ENCODE measurements at regions not wholly inside any gene's neighbourhood (a gene's known extent, or its start where the extent isn't known, plus 50 kb on each side); places are given as distances from the start of the nearest gene placed in this dataset.
"Not testable (repeated sequence)": the region's sequence is repeated elsewhere in the genome, so short reads cannot be mapped to it uniquely, and the experiment has no call there.

DNA sequence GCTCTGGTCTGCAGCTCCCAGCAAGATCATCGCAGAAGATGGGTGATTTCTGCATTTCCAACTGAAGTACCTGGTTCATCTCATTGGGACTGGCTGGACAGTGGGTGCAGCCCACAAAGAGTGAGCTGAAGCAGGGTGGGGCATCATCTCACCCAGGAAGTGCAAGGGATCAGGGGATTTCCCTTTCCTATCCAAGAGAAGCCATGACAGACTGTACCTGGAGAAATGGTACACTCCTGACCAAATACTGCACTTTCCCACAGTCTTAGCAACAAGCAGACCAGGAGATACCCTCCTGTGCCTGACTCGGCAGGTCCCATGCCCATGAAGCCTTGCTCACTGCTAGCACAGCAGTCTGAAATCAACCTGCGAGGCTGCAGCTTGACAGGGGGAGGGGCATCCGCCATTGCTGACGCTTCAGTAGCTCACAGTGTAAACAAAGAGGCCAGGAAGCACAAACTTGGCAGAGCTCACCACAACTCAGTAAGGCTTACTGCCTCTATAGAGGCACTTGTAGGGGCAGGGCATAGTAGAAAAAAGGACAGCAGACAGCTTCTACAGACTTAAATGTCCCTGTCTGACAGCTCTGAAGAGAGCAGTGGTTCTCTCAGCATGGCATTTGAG is 60.5 kb downstream of the AREG start:
- DNase-seq = not testable (repeated sequence)

DNA sequence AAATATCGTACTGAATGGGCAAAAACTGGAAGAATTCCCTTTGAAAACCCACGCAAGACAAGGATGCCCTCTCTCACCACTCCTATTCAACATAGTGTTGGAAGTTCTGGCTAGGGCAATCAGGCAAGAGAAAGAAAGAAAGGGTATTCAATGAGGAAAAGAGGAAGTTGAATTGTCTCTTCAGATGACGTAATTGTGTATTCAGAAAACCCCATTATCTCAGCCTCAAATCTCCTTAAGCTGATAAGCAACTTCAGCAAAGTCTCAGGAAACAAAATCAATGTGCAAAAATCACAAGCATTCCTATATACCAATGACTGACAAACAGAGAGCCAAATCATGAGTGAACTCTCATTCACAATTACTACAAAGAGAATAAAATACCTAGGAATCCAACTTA is 64.4 kb downstream of the AREG start:
- not testable (repeated sequence) for DNase-seq

DNA sequence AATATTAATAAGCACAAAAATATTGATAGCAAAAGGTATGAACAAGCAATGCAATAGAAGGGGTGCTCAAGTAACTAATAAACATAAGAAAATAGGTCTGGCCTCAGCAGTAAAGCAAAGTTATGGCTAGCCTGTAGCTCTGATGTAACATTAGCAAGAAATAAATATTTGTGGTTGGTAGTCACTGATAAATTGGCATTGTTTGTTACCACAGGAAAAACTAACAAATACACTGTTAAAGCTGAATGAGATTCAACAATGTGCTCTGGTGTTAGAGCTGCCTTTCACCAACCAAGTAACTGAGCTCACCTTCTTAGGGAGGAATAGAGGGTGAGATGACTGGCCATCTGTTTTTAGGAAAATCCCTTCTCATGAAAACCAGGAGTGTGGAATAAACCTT is 71.4 kb downstream of the AREG start:
- no peak for DNase-seq

DNA sequence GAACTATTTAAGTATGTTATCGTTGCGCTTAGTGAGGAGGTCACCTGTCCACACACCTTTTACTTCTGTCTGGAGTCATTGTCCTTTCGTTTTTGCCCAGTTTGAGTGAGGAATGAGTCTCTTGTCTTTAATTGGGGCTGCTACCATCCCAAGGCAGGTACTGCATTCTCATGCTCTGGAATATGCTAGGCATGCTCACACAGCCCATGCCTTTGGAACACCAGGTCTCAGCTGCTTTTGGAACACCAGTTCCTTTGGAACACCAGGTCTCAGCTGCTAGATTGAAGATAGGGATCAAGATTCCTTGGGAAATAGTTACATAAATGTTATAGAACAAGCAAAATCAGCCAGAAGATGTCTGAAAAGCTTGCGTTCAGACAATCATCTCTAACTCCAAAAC is 73.1 kb downstream of the AREG start:
- DNase-seq = no peak

DNA sequence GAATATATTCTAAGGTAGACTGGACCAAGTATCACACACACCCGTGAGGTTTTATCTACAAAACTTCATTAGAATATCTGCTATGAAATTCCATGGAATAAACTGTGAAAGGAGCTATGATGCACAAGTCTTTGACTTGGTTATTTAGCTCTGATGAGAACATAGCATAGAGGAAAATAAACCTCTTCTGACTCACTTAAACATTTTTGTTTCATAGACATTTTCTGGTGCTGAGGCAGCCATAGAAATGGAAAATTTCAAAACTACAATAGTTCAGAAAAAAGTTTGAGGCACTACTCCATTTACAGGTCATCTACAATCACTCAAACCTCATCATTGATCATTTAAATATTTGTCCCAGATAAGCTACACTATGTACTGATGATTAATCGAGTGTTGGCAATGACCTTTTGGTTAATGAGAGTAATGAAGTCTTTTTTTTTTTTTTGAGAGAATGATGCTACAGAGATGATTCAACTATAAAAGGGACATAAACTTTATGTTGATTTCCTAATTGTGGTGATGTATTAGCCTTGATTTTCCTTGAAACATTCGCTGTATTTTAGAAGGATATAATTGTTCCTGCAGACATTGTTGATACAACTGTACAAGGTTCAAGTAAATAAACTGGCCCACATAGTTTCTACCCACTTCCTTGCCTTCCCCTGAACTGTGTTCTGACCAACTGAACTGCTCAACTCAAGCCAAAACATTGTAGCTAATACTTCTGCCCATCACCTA is 77.5 kb downstream of the AREG start:
- no peak for DNase-seq

DNA sequence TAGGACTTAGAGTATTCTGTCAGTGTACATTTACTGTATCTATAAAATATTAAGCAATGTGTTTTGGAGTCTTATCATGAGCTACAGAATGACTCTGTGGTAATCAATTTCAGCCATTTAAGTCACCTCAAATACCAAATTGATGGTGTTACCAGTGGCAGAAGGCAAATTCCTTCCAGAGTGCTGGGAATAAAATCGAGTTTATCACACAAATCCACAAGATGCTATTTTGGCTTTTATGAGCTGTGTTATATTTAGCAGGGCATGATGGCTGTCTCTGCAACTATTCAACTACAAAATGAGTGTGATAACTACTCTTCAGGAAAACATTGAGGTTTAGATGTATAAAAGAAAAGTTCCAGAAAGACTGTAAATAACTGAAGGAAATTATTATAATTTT is 78.2 kb downstream of the AREG start:
- DNase-seq = no peak

DNA sequence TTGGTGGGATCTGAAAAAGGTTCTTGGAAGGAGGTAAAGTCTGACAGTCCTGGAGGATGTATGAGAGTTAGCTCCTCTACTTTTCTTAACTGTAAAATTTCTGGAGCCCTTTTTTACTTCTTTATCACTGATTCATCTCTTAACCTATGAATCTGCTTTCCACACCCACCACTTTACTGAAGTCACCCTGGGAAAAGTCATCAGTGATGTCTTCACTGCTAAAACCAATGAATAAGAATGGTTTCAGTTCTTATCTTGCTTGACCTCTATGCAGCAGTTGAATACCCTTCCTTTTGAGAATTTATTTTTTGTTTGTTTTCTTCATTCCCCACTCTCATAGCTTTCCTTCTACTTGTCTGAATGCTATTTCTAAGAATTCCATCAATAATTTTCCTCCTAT is 80.0 kb downstream of the AREG start:
- no peak for DNase-seq

DNA sequence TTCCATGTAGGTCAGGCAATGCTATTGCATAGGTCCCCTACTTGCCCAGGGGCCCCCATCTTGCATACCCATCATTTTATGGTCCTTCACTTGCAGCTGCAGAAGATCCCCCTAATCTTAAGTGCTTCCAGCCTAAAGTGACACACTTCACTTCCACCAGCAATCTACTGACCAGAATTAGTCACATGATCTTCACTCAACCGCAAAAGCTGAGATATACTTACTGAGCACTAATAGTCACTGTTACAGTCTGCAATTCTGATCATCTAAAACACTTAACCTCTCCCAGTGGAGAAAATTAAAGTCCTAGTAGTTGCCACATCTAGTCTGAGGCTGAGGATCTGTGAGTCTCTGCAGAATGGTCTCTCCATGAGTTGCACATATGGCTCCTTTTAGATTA is 82.1 kb downstream of the AREG start:
- no peak for DNase-seq

DNA sequence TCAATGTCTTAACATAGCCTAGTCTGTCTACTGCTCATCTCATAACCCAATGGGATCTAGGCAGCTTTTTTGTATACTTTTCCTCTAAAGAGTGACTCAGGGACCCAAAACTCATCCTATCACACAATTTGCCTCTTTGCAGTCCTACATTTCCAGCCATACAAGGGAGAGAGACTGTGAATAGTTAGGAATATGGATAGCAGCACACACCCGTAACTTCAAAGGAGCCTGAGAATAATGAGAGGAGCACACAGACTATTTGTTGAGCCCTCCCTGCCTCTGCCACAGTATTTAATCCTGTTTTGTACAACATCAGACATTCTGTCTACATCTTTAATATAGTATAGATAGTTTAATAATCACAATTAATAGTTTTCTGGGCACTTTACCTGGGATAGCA is 83.2 kb downstream of the AREG start:
- no peak for DNase-seq

DNA sequence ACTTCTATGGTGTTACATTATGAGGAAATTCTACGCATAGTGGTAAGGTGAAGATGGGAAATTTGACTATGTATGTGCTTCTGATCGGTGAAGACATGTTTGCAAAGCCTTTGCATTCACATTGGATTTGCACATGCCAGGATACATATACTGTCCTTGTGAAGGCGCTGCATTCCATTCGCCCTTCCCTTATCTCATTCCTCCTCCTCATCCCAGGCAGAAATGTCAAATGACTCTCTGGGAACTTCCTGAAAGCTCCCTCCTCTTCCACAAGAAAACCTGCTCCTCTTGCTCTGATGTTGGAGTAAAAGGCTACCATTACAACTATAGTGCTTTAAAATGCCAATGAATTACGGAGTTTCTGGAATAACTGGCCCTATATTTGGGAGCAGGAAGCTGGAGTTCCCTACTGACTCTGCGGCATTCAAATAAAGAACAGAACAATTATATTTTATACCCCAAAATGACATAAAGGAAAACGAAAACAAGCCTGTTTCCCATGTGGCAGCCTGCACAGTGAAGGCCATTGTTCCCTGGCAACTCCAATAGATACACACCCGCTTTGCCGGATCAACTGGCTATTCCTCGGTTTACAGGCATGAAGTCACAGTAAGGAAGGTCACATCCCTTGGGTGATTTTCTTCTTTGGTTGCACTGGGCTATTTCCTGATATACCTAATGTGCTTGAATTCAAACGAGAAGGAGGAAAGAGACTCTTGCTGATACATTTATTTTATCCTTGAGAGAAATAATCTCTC is 84.5 kb downstream of the AREG start:
- no peak for DNase-seq

DNA sequence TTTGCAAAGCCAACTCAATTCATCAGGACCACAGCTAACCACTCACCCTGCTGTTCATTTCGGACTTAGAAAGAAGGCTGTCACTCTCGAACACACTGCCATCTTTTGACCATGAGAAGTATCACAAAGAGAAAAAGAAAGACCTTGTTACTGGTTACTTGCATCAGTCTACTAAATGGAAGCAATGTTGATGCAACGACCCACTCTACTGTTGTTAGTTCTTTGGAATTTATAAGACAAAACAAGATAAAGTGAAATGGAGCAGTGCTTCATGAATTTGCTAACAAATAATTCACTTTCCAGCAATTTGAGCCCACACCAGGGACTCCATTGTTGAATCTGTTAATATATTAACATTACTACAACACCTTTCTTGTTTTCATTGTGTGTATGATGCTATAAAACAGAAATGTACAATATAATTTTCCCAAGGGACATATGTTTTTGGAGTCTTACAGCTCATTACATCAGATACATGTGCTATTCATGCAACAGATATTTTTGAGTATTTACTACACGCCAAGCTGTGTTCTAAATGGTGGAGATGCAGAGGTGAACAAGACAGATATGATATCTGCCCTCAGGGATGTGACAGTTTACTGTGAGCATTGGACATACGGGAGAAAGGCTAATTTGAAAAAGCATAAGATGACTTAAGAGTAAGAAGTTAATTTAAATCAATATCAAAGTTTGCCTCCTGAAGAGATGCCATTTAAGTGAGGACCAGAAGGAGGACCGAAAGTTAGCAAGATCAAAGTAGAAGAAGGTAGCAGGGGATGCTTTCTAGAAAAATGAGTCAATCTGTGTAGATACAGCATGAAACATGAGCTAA is 87.2 kb downstream of the AREG start:
- DNase-seq = peak; percentile 13 to 37

DNA sequence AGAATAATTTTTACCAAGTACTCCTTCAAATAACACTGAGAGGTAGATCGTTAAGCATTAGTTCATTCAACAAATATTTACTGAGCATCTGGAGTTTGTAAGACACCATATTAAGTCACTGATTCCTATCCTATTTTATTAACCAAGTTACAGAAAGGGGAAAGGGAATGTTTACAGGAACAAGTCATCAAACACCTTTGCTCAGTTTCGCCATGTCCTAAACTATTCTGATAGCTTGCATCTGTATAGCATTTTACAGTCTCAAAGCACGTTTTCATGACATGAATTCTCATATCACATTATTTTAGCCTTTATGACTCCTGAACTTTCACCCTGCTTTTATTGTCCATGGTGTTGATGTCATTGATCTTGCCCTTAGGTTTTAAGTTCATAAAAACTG is 89.2 kb downstream of the AREG start:
- no peak for DNase-seq

DNA sequence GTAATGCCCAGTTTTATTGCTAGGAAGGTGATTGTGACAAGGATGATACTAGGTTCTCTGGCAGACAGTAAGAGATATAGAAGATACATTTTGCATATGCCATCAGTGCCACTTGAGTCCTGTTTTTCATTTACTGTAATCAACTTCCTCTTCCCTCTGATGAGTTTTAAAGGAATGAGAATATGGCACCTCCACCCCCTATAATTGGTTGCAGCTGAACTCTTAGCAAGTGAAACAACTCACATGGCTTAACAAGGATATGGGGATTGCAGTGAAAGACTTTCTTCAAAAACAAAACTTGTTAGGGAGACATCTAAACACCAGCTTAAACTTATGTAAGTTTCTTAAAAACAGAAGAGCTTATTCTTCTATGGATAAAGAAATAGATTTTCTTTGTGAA is 90.0 kb downstream of the AREG start:
- DNase-seq = no peak

DNA sequence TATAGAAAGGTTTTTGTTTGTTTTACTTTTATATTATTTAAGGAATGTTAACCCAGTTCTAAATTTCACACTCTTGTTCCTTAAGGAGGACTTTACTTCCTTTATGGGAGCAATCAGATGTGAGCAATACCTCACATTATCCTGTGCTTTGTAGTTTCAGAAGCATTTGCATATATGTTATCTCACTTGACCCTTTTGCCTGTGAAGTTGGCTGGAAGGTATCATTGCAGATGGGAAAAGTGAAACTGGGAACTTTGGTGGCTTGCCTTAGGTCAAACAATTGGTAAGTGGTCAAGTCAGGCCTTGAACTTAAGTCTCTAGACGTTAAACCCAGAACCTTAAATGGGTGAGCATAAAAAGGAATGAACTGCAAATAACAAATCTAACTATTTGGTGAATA is 90.6 kb downstream of the AREG start:
- no peak for DNase-seq

DNA sequence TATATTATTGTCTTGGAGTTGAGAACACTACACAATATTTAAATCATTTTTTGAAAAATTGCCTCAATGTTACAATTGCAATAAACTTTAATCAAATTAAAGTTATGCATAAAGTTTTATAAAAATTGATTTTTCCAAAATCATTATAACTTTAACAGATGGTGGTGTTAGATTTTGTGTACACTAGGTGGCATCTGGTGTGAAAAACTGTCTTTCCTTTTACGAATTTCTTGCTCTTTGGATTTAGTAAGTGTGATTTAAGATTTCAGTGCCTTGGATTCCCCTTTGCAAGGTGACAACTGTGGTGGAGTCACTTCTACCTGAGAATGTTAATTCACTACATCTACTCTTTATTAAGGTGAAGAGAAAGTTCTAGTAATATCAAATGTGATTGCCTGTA is 91.6 kb downstream of the AREG start:
- no peak for DNase-seq

DNA sequence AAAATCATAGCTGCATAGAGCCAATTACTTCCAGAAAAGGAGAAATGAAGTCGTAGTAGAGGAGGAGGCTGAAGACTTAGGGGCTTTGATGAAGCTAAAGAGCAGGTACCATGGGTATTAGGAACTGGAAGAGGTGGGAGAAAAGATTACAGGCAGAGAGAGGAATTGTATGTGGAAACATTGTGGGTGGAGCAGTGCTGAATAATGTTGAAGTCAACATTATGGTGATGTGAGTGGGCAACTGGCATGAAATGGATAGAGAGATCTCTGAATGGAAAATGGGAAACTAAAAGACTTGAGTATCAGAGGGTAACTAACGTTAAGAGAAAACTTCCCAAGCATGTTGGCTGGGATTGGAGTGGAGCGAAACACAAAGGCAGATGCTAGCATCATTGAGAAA is 92.5 kb downstream of the AREG start:
- DNase-seq = no peak

DNA sequence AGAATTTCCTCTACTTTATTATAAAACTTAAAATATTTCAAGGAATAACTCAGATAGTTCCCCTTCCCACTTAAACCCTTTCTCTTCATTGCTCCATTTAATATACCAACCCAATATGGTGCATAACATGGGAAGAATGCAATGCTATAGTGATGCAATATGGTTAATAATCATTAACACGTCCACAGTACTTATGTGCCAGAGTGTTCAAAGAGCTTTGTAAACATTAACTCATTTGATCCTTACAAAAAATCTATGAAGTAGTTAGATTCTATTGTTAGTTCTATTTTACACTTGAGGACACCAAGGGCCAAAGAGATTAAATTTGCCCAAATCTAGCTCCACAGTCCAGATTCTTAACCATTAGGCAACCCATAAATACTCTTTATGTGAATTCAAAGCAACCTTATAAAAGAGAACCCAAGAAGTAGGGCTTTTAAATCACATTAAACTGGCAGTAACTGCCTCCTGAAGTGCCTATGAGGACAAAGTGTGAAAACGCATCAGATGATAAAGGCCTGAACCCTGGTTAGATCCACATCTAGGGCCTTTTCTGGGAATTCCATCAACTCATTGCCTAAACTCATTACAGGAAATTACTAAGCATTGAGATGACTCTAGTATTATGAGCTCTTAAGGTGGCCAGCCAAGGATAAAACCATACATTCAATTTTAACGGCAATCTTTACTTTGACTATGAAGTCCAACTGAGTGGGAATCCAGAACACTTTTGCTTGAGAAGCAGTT is 94.3 kb downstream of the AREG start:
- no peak for DNase-seq

DNA sequence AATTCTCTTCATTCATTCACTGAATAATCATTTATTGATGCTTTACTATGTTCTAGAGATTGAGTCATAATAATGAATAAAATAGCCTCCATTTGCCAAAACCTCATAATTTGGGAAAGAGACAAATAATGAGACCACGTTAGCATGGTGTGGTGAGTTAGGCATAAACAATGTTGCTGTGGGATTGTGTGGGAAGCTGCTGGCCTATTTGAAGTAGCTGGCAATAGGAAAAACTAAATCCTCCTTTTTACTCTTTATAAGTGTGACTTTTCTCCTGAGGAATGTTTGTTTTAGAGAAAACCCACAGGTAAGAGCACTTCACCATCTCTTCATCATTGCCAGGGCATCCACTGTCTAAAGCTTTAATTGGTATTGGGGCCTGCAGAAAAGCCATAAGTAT is 95.3 kb downstream of the AREG start:
- no peak for DNase-seq

DNA sequence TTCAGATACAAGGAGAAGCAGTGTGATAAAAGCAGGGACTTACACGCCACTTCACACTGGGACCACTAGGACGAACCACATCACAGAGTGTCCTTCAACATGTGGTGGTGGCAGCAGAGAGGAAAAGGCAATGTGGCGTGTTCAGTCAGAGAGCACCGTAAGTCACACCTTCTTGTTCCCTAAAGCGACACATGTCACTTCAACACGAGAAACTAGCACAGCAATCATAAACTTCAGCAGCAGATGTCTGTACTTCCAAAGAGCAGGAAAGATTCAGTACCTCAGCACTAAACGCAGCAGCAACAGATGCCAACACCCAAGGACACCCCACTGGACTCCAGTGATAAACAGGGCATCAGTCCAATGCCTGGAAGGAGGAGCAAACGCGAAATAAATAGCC is 96.7 kb downstream of the AREG start:
- no peak for DNase-seq

DNA sequence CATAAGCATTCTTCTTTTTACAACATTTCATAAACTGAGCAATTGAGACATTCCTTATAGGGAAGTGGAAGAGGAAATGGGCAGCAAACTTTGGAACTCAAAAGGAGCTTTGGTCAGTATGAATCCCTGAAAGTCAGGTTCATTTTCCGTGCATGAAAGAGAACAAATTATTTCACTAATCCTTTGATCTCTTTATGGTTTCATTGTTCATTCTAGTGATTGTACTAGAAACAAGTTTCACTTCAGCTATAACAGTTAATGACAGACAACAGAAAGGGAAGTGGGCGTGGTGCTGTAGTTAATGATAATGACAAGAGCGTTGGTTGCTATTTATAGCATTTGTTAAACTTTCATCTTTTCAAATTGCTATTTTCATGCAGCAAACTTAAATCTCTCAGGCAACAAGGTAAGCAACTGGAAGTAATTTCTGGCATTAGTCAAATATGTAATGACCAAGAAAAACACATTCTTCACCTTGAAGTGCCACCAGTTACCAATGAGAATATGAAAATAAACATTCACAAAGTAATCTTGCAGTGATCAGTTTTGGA is 98.4 kb downstream of the AREG start:
- peak; percentile 13 to 20 for DNase-seq

DNA sequence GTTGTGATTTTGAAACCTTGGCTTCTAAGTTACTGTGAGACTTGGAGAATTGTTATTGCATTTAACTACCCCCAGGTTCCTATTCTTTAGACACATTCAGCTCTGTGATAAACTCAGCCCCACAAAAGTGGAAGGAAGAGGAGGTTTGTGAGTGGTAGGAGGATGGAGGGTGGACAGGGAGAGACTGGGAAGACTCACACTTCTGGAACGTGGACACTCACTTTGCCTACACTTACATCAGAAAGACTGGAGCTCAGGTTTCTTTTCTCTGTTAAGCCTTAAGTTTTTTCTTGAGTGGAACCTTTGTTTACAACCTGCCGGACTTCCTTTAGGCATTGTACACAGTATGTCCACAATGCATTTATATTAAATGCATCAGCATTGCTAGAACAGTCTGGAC is 99.0 kb downstream of the AREG start:
- no peak for DNase-seq

DNA sequence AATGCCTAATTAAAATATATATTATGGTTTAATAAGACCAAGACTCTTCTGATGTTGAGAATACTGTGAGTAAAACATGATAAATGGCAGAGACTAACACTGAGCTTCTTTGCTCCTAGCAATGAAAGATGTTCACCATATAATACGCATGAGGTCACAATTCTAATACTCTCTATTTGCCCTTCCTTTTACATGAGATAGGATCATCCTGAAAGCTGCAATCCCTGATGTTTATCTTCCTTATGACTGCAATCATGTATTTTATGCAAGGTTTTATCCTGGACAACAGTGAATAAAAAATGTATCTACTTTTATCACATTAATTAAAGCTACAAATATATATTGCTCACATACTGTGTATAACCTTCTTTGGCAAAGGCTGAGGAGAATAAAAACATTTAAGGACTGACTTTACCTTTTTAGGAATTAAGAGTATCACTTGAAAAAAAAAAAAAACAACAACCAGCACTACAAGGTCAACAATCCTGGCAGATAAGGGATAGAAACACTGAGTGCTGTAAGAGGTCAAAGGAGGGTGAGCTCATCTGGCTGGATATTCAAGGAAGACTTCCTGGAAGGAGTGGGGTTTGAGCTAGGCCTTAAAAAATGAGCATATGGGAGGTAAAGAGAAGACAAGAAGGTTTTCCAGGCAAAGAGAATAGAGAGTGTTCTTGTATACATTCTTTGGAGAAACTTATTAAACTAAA is 99.9 kb downstream of the AREG start:
- no peak for DNase-seq

Measured in CD4-positive, alpha-beta T cell treated with Interleukin-4 for 1 hour (primary cell).